GM12878 (cell line): ENCODE measurements at regions not wholly inside any gene's neighbourhood (a gene's known extent, or its start where the extent isn't known, plus 50 kb on each side); places are given as distances from the start of the nearest gene placed in this dataset.

Experiments used
- ATAC-seq: fragments of 200-7000 bp; cut with Tn5 transposase; 3 replicates; pipeline ENCODE4 v1.9.1; 2020; ENCODE audit warnings: mild to moderate bottlenecking, moderate library complexity
- BruUV-seq: library from RNA; stranded (reverse); fragments of 400-500 nt; replicated peaks from 2 replicates; lab custom pipeline; 2021; lab: Mats Ljungman, UMichigan
- CTCF ChIA-PET: fragments of 300-600 bp; sonication (Branson Sonifier 250); formaldehyde crosslinking; extraction: SDS; loops from one replicate; lab custom pipeline; 2021; ENCODE audit warnings: inconsistent platforms; lab: Yijun Ruan, JAX
- POLR2A ChIA-PET: fragments of 350-600 bp; formaldehyde crosslinking; extraction: SDS; loops from one replicate; lab custom pipeline; 2021; ENCODE audit warnings: inconsistent platforms; lab: Charles Lee
- RAD21 ChIA-PET: fragments of 300-600 bp; sonication (Branson Sonifier 250); formaldehyde crosslinking; loops from one replicate; lab custom pipeline; 2023; ENCODE audit warnings: antibody characterized with exemption; ENCODE audit not compliant: unreplicated experiment; lab: Charles Lee
- SMC1A ChIA-PET: fragments of 300-600 bp; sonication (Branson Sonifier 250); formaldehyde crosslinking; loops from one replicate; lab custom pipeline; 2023; ENCODE audit not compliant: unreplicated experiment, uncharacterized antibody; lab: Charles Lee
- DNase-seq: peaks from one replicate; pipeline ENCODE4 v3.0.0-alpha.2; 2011; ENCODE audit warnings: low read depth, low spot score
- FAIRE-seq: peaks from 3 replicates; lab custom pipeline; 2011; peaks lifted over from hg19 to GRCh38; lab: Jason Lieb, UNC
- H2AFZ ChIP-seq: 2 replicates; pipeline ENCODE4 v1.6.0; 2011; ENCODE audit warnings: low read depth, low read length, control low read depth; ENCODE audit not compliant: control insufficient read depth
- H3K27ac ChIP-seq: 2 replicates; pipeline ENCODE4 v1.5.1; 2011; ENCODE audit warnings: control low read depth; ENCODE audit not compliant: control insufficient read depth, insufficient read depth
- H3K27me3 ChIP-seq, 2 experiments: replicated peaks in 1 of 2; 2 replicates each; pipeline versions ENCODE4 v1.6.0 to v1.6.1; 2011; ENCODE audit warnings: low read length in 1 of 2; ENCODE audit not compliant: control insufficient read depth in 2 of 2, insufficient read depth in 2 of 2
- H3K36me3 ChIP-seq, 2 experiments: 2 replicates each; pipeline ENCODE4 v1.5.1; 2011; ENCODE audit warnings: low read length in 1 of 2; ENCODE audit not compliant: control insufficient read depth in 2 of 2, insufficient read depth in 2 of 2
- H3K4me1 ChIP-seq: 2 replicates; pipeline ENCODE4 v1.6.1; 2011; ENCODE audit warnings: mild to moderate bottlenecking, low read length, moderate library complexity, mixed read lengths; ENCODE audit not compliant: control insufficient read depth, insufficient read depth
- H3K4me2 ChIP-seq: 2 replicates; pipeline ENCODE4 v1.6.0; 2011; ENCODE audit warnings: control low read depth; ENCODE audit not compliant: control insufficient read depth, insufficient read depth
- H3K4me3 ChIP-seq: fragments of 200-600 bp; sonication (generic); 2 replicates; pipeline ENCODE4 v1.5.1; 2016
- H3K79me2 ChIP-seq: 2 replicates; pipeline ENCODE4 v1.6.0; 2011; ENCODE audit warnings: low read length; ENCODE audit not compliant: control insufficient read depth, insufficient read depth
- H3K9ac ChIP-seq: 2 replicates; pipeline ENCODE4 v1.8.0; 2011; ENCODE audit warnings: low read length, control low read depth, mixed read lengths; ENCODE audit not compliant: control insufficient read depth, insufficient read depth
- H3K9me3 ChIP-seq: replicated peaks from 3 replicates; pipeline ENCODE4 v1.5.1; 2011; ENCODE audit warnings: mild to moderate bottlenecking, low read length; ENCODE audit not compliant: control insufficient read depth, insufficient read depth
- H4K20me1 ChIP-seq: 2 replicates; pipeline ENCODE4 v1.6.0; 2011; ENCODE audit not compliant: control insufficient read depth, insufficient read depth
- MYB ChIP-seq: fragments of 150-350 bp; IDR thresholded peaks from 2 replicates; pipeline ENCODE4 v1.6.1; 2014; ENCODE audit warnings: mild to moderate bottlenecking, low read depth, low read length, borderline replicate concordance
- NR2F1 ChIP-seq: fragments of 450-650 bp; conservative IDR thresholded peaks from 2 replicates; pipeline ENCODE4 v1.6.1; 2017; ENCODE audit warnings: mild to moderate bottlenecking
- RAD21 ChIP-seq: IDR thresholded peaks from 2 replicates; pipeline ENCODE4 v1.6.1; 2011; ENCODE audit warnings: mild to moderate bottlenecking, low read depth, low read length, moderate library complexity; ENCODE audit not compliant: insufficient read depth
- TARDBP ChIP-seq: IDR thresholded peaks from 2 replicates; pipeline ENCODE4 v1.6.1; 2016; ENCODE audit warnings: borderline replicate concordance
- ZSCAN29 ChIP-seq: fragments of 450-650 bp; IDR thresholded peaks from 2 replicates; pipeline ENCODE4 v1.6.1; 2017; ENCODE audit warnings: mild to moderate bottlenecking, moderate library complexity
- WGBS: methylation state at CpG from one replicate; pipeline ENCODE4 v1.1.6; 2016; ENCODE audit warnings: low lambda C conversion rate; ENCODE audit not compliant: insufficient replicate concordance, insufficient coverage; ENCODE audit errors: missing lambda C conversion rate; 5-methylcytosine and 5-hydroxymethylcytosine counted together
- in situ Hi-C: fragments of 300-500 bp; cut with MboI; formaldehyde crosslinking; loops from 9 replicates; pipeline ENCODE4 v1.14.3; 2018; ENCODE audit warnings: mixed read lengths
- intact Hi-C: fragments of 100-400 bp; cut with micrococcal nuclease; formaldehyde crosslinking; loops from one replicate; pipeline ENCODE4 v1.14.2; 2022; ENCODE audit not compliant: unreplicated experiment
- TF ChIP-seq, protein P1 (sequence below): fragments of 450-650 bp; formaldehyde crosslinking; IDR thresholded peaks from 2 replicates; pipeline ENCODE4 v1.5.0; 2022; ENCODE audit warnings: mild to moderate bottlenecking, missing genetic modification characterization
- TF ChIP-seq, protein P2 (sequence below): fragments of 450-650 bp; formaldehyde crosslinking; IDR thresholded peaks from 2 replicates; pipeline ENCODE4 v1.4.0; 2020; ENCODE audit warnings: mild to moderate bottlenecking, moderate library complexity

DNA sequence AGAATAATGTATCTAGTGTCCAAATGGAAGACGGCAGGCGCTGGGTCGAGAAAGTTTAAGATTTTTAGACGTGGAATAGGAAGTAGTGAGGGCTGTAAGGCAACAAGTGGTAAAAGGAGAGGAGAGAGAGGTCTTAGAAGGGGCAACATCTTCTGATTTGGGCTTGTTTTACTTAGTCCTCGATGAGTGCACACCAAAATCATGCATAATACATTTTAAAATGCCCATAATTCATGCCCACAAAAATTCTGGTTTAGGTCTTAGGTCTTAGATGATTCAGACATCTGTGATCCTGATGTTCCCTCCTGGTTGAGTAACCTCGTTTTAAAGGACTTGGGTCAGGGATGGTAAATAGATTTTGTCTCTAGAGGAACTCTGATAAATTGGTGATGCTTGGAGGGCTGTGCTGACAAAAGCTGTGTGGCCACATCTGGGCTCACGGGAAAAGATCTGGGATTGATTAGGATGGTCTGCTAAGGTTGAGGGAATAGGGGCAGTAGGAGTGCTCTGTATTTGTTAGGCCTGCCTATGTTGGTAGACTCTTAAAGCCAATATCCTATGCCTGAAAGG is 476.3 kb downstream of the CCDC171 start:
- Histone ChIP-seq H3K27ac (no peak overlapping the region), H2AFZ (no peak overlapping the region), H3K27me3 (no peaks in the 10 kb centered on the region), H4K20me1 (no peaks in the 10 kb centered on the region), H3K36me3 (no peaks in the 10 kb centered on the region), H3K4me2 (no peak overlapping the region), H3K9ac (no peak overlapping the region), H3K4me3 (no peak overlapping the region), H3K4me1 (no peaks in the 10 kb centered on the region), H3K79me2 (no peaks in the 10 kb centered on the region), H3K9me3 (no peaks in the 10 kb centered on the region)
- no TSS peak for BruUV-seq
- POLR2A ChIA-PET, result no interaction called here
- TF ChIP-seq, protein P1, sequence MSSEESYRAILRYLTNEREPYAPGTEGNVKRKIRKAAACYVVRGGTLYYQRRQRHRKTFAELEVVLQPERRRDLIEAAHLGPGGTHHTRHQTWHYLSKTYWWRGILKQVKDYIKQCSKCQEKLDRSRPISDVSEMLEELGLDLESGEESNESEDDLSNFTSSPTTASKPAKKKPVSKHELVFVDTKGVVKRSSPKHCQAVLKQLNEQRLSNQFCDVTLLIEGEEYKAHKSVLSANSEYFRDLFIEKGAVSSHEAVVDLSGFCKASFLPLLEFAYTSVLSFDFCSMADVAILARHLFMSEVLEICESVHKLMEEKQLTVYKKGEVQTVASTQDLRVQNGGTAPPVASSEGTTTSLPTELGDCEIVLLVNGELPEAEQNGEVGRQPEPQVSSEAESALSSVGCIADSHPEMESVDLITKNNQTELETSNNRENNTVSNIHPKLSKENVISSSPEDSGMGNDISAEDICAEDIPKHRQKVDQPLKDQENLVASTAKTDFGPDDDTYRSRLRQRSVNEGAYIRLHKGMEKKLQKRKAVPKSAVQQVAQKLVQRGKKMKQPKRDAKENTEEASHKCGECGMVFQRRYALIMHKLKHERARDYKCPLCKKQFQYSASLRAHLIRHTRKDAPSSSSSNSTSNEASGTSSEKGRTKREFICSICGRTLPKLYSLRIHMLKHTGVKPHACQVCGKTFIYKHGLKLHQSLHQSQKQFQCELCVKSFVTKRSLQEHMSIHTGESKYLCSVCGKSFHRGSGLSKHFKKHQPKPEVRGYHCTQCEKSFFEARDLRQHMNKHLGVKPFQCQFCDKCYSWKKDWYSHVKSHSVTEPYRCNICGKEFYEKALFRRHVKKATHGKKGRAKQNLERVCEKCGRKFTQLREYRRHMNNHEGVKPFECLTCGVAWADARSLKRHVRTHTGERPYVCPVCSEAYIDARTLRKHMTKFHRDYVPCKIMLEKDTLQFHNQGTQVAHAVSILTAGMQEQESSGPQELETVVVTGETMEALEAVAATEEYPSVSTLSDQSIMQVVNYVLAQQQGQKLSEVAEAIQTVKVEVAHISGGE (CRISPR knock-in tag), result no peak
- TF ChIP-seq, protein P2, sequence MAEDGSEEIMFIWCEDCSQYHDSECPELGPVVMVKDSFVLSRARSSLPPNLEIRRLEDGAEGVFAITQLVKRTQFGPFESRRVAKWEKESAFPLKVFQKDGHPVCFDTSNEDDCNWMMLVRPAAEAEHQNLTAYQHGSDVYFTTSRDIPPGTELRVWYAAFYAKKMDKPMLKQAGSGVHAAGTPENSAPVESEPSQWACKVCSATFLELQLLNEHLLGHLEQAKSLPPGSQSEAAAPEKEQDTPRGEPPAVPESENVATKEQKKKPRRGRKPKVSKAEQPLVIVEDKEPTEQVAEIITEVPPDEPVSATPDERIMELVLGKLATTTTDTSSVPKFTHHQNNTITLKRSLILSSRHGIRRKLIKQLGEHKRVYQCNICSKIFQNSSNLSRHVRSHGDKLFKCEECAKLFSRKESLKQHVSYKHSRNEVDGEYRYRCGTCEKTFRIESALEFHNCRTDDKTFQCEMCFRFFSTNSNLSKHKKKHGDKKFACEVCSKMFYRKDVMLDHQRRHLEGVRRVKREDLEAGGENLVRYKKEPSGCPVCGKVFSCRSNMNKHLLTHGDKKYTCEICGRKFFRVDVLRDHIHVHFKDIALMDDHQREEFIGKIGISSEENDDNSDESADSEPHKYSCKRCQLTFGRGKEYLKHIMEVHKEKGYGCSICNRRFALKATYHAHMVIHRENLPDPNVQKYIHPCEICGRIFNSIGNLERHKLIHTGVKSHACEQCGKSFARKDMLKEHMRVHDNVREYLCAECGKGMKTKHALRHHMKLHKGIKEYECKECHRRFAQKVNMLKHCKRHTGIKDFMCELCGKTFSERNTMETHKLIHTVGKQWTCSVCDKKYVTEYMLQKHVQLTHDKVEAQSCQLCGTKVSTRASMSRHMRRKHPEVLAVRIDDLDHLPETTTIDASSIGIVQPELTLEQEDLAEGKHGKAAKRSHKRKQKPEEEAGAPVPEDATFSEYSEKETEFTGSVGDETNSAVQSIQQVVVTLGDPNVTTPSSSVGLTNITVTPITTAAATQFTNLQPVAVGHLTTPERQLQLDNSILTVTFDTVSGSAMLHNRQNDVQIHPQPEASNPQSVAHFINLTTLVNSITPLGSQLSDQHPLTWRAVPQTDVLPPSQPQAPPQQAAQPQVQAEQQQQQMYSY, result no peak
- TF ChIP-seq TARDBP (no peak), RAD21 (no peak), NR2F1 (no peak), MYB (no peak), ZSCAN29 (no peak)
- RAD21 ChIA-PET, result no interaction called here
- FAIRE-seq (no peak), DNase-seq (no peak), ATAC-seq (no peak)
- SMC1A ChIA-PET, result no interaction called here
- in situ Hi-C loops, result no loop called here
- WGBS, result 21% methylated on average over 7 of the region's 7 CpGs
- intact Hi-C loops, result no loop called here
- CTCF ChIA-PET, result interaction anchor here (0.9 to 1.4 kb wide), 2 partner anchors 11 to 105 kb away, joined by 4 read pairs; no protein-coding TSS in a partner anchor
